HG02610 (cell line): ENCODE measurements at regions not wholly inside any gene's neighbourhood (a gene's known extent, or its start where the extent isn't known, plus 50 kb on each side); places are given as distances from the start of the nearest gene placed in this dataset.

ENCODE experiments used
- ATAC-seq: cut with Tn5 transposase; IDR thresholded peaks from one replicate; pipeline ENCODE4 v1.9.1; 2021; ENCODE audit warnings: mild to moderate bottlenecking, moderate library complexity; ENCODE audit not compliant: unreplicated experiment

DNA sequence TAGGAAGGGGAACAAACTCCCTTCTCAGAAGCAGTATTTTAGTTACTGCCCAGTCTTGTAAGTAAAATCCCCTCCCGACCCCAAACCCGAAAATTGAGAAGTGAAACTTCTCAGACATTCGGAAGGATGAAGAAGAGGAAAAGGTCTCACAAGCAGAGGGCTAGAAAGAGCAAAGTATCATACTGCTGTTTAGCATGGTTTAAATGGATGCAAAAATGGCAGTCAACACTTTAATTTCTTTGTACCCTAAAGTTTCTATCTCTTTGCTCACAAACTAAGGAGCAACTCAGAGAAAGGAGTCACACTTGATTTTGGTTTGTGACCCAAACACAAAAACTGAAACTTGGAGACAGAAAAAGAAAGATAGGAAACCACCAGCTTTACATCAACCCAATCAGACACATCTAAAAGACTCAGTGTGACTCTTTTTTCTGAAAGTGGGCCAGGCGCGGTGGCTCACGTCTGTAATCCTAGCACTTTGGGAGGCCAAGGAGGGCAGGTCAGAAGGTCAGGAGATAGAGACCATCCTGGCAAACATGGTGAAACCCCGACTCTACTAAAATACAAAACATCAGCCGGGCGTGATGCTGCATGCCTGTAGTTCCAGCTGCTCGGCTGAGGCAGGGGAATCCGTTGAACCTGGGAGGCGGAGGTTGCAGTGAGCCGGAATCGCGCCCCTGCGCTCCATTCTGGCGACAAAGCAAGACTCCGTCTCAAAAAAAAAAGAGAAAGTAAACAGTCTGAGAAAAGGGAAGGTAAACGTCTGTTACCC lies 63.2 kb upstream of the ATP11B start:
- ATAC-seq: peak; percentile 79

DNA sequence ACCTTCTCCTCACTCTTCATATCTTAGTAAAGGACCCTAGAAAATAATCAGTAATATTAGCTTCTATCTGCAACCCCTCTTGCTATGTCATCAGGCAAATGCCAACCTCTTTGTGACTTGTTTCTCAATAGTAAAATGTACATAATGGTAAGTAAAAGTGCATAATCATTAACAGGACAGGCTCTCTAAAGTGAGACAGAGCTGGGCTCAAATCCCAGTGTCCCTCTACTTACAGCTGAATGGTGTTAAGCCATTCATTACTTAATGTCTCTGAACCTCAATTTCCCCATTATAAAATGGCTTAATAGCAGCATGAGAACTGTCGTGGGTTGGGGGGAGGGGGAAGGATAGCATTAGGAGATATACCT lies 62.6 kb upstream of the ATP11B start:
- ATAC-seq: no peak

DNA sequence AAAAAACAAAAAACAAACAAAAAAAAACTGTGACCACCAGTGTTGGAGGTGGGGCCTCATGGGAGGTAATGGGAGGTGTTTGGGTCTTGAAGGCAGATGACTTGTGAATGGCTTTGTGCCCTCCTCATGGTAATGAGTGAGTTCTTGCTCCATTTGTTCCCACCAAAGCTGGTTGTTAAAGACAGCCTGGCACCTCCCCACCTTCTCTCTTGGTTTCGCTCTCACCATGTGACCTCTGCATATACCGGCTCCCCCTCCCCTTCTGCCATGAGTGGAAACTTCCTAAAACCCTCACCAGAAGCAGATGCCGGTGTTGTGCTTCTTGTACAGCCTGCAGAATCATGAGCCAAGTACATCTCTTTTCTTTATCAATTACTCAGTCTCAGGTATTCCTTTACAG lies 61.5 kb upstream of the ATP11B start:
- ATAC-seq: no peak

DNA sequence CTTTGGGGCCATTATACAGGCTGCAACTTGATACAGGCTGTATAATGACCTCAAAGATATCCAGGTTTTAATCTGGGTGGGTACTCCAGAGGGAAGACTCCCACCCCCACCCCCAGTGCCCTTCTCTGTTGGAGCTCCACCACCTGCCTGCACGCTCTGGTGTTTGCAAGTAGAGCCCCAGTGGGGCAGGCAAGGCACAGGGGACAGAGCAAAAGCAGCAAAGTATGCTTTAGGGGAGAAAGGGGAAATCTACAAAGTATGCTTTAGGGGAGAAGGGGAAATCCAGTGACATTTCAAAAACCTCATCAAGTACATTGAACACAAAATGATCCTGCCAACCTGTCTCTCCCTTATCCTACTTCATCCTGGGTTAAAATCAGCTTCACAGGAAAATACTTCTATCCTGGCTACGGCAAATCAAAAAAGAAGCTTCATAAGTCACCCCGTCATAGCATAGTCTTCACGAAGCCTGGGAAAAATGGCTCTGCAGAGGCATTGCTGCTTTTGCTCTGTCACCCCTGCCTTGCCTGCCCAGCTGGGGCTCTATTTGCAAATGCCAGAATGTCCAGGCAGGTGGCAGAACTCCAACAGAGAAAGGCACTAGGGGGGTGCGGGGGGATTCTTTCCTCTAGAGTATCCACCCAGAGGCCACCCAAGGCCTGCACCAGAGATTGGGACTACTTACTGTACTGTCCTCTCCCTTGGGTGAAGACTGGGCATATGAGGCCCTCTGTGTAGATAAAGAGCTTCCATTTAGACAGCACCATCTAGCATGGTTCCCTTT lies 60.9 kb upstream of the ATP11B start:
- no peak for ATAC-seq

DNA sequence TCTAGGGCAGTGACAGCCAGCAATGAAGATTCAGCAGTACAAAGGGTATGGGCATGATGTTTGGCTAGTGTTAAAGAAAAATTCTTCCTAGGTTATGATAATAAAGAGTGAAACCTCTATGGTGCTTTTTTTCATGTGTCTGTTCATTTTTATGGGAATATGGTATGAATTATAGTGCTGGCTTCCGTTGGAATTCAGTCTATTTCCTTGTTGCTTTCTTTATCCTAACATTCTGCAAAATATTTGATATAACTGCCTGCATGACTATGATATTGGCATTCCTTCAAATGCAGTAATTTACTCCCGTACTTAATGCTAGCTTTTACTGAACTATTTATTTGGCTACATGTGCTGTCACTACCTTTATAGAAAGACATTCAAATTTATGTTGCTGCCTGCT lies 57.6 kb upstream of the ATP11B start:
- no peak for ATAC-seq

GRCh38 chr3:182737825-182738224 lies 55.5 kb upstream of the ATP11B start:
- ATAC-seq: no peak

DNA sequence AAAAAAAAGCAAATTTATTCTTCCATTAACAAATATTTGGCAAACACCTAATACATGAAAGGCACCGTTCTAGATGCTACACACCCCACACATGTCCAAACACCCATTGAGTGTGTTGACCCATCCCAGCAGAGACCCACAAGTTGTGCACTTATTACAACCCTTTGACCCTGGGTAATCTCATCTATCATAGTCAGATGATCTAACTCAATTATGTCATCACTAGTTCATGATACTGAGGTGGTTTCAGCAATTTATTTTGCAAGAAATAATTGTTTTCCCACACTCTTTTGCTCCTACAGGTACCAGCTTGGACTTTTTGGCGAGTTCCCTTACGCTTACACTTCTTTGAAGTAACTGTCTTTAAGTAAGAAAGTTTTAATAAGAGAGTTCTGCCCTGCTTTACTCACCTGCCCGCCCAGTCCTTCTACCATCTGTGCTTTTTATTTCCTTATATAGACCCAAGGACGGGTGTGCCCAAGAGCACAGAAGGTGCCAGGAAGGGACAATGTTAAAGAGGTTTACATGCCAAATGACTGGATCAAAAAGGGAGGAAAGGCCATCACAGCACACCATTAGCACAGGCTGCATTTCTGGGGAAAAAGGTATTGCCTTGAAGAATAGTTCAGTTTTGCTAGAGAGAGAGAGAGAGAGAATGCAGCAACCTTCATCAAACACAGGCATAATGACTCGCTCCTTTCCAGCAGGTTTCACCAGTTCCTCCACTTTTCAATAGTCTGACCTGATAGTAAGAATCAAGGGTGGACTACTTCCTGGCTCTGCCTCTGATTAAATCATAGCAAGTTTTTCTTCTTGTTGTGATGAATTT lies 54.5 kb upstream of the ATP11B start:
- no peak for ATAC-seq

DNA sequence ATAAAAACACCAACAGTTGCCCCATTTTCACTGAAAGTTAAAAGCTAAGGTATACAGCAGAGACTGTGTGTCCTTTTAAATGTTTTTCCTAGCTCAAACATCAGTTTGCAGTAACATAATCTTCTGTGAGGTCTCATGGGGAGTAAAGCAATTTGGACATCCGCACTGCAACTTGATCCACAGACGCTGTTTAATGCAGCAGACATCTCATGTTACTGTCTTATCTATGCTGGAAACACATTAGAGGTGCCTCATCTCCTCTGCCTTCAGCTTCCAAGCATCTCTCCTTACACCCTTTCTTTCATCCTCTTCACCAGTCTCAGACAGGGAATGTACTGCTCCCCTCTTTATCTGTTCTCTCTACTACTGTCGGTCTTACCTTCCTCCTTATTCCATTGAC lies 53.7 kb upstream of the ATP11B start:
- no peak for ATAC-seq

GRCh38 chr3:182740710-182741109 lies 52.6 kb upstream of the ATP11B start:
- peak; percentile 41 for ATAC-seq

DNA sequence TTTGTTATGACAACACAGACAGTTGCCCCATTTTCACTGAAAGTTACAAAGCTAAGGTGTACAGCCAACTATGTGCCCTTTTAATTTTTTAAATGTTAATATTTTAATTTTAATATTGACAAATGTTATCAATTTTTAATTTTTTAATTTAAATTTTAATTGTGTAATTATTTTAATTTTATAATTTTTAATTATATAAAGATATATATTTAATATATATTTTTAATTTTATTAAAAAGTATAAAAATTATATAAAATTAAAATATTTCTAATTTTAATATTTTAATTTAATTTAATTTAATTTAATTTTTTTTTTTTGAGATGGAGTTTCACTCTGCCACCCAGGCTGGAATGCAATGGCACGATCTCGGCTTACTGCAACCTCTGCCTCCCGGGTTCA lies 52.1 kb upstream of the ATP11B start:
- ATAC-seq: no peak
